ENCODE measurements at regions not wholly inside any gene's neighbourhood (a gene's known extent, or its start where the extent isn't known, plus 50 kb on each side); places are given as distances from the start of the nearest gene placed in this dataset.

DNA sequence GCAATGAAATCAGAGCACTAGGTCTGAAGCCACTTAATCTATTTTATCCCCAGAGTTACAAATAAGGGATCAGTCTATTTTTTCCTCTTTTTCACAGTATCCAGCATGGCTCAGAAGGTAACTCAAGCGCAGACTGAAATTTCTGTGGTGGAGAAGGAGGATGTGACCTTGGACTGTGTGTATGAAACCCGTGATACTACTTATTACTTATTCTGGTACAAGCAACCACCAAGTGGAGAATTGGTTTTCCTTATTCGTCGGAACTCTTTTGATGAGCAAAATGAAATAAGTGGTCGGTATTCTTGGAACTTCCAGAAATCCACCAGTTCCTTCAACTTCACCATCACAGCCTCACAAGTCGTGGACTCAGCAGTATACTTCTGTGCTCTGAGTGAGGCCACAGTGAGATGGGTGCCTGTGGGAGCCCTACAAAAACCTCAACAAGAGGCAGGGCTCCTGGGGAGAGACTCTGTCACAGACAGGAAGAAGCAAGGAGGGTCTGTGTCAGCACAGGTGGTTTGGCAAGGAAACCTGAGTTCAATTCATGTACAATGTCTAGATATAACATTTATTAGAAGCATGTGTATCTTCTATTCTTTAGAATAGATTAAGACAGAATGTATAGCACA, 334.3 kb upstream of the OR4E1 start:
- intact Hi-C loops (cut with micrococcal nuclease; ENCODE audit: unreplicated experiment), result no loop called here
- H3K9me3 Mint-ChIP-seq (ENCODE audit: low read depth, unreplicated experiment), result no peaks in the 10 kb centered on the region
- peaks cover 5% of the 10 kb centered on the region for H3K4me1 Mint-ChIP-seq (ENCODE audit: low read depth, unreplicated experiment)
- H3K27ac Mint-ChIP-seq (ENCODE audit: unreplicated experiment), result no peak overlapping the region
- H3K4me3 Mint-ChIP-seq (ENCODE audit: low read depth, unreplicated experiment), result no peak overlapping the region
- no peak for DNase-seq
- H3K27me3 Mint-ChIP-seq (ENCODE audit: unreplicated experiment), result peaks cover 33% of the 10 kb centered on the region
- CTCF ChIA-PET, result interaction anchor here (0.5 kb wide), 1 partner anchor 436 kb away, joined by 3 read pairs; no protein-coding TSS in a partner anchor
- BruUV-seq (replicated peaks), result no TSS peak
- TF ChIP-seq, protein P1, sequence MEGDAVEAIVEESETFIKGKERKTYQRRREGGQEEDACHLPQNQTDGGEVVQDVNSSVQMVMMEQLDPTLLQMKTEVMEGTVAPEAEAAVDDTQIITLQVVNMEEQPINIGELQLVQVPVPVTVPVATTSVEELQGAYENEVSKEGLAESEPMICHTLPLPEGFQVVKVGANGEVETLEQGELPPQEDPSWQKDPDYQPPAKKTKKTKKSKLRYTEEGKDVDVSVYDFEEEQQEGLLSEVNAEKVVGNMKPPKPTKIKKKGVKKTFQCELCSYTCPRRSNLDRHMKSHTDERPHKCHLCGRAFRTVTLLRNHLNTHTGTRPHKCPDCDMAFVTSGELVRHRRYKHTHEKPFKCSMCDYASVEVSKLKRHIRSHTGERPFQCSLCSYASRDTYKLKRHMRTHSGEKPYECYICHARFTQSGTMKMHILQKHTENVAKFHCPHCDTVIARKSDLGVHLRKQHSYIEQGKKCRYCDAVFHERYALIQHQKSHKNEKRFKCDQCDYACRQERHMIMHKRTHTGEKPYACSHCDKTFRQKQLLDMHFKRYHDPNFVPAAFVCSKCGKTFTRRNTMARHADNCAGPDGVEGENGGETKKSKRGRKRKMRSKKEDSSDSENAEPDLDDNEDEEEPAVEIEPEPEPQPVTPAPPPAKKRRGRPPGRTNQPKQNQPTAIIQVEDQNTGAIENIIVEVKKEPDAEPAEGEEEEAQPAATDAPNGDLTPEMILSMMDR (IDR thresholded peaks at IDR 0.05; ENCODE audit: unreplicated experiment), result no peak
- no peaks in the 10 kb centered on the region for H3K36me3 Mint-ChIP-seq (ENCODE audit: insufficient read depth, unreplicated experiment)

GRCh38 chr14:22007363-22007762, 333.7 kb upstream of the OR4E1 start:
- peaks cover 33% of the 10 kb centered on the region for H3K27me3 Mint-ChIP-seq (ENCODE audit: unreplicated experiment)
- H3K4me1 Mint-ChIP-seq (ENCODE audit: low read depth, unreplicated experiment), result peaks cover 10% of the 10 kb centered on the region
- H3K27ac Mint-ChIP-seq (ENCODE audit: unreplicated experiment), result no peak overlapping the region
- TF ChIP-seq, protein P1 (IDR thresholded peaks at IDR 0.05; ENCODE audit: unreplicated experiment), result no peak
- CTCF ChIA-PET, result interaction anchor here (0.5 kb wide), 1 partner anchor 436 kb away, joined by 3 read pairs; no protein-coding TSS in a partner anchor
- DNase-seq, result no peak
- no peak overlapping the region for H3K4me3 Mint-ChIP-seq (ENCODE audit: low read depth, unreplicated experiment)
- H3K36me3 Mint-ChIP-seq (ENCODE audit: insufficient read depth, unreplicated experiment), result no peaks in the 10 kb centered on the region
- intact Hi-C loops (cut with micrococcal nuclease; ENCODE audit: unreplicated experiment), result no loop called here
- no peaks in the 10 kb centered on the region for H3K9me3 Mint-ChIP-seq (ENCODE audit: low read depth, unreplicated experiment)
- no TSS peak for BruUV-seq (replicated peaks)

DNA sequence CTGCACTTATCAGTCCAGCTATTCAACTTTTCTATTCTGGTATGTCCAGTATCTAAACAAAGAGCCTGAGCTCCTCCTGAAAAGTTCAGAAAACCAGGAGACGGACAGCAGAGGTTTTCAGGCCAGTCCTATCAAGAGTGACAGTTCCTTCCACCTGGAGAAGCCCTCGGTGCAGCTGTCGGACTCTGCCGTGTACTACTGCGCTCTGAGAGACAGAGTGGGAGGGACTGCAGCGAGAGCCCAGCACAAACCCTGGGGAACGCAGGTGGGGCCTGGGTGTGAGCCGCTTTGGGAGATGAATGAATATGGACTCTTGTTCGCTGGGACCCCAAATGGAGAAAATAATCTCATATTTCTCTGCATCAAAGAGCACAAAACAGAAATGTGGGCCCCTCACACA, 329.8 kb upstream of the OR4E1 start:
- TF ChIP-seq, protein P1 (IDR thresholded peaks at IDR 0.05; ENCODE audit: unreplicated experiment), result no peak
- CTCF ChIA-PET, result interaction anchor here (1.1 kb wide), 1 partner anchor 37 kb away, joined by 3 read pairs; no protein-coding TSS in a partner anchor
- Mint-ChIP-seq H3K27me3 (ENCODE audit: unreplicated experiment) (no peaks in the 10 kb centered on the region), H3K9me3 (ENCODE audit: low read depth, unreplicated experiment) (no peaks in the 10 kb centered on the region), H3K27ac (ENCODE audit: unreplicated experiment) (no peak overlapping the region), H3K4me1 (ENCODE audit: low read depth, unreplicated experiment) (peaks cover 15% of the 10 kb centered on the region), H3K4me3 (ENCODE audit: low read depth, unreplicated experiment) (no peak overlapping the region), H3K36me3 (ENCODE audit: insufficient read depth, unreplicated experiment) (no peaks in the 10 kb centered on the region)
- intact Hi-C loops (cut with micrococcal nuclease; ENCODE audit: unreplicated experiment), result no loop called here
- no TSS peak for BruUV-seq (replicated peaks)
- no peak for DNase-seq

GRCh38 chr14:22002860-22003284, 329.3 kb upstream of the OR4E1 start:
- Mint-ChIP-seq H3K27me3 (ENCODE audit: unreplicated experiment) (peaks cover 4% of the 10 kb centered on the region), H3K9me3 (ENCODE audit: low read depth, unreplicated experiment) (no peaks in the 10 kb centered on the region), H3K27ac (ENCODE audit: unreplicated experiment) (no peak overlapping the region), H3K4me1 (ENCODE audit: low read depth, unreplicated experiment) (peaks cover 15% of the 10 kb centered on the region), H3K36me3 (ENCODE audit: insufficient read depth, unreplicated experiment) (no peaks in the 10 kb centered on the region), H3K4me3 (ENCODE audit: low read depth, unreplicated experiment) (no peak overlapping the region)
- DNase-seq, result peak; percentile 39
- TF ChIP-seq, protein P1 (IDR thresholded peaks at IDR 0.05; ENCODE audit: unreplicated experiment), result no peak
- intact Hi-C loops (cut with micrococcal nuclease; ENCODE audit: unreplicated experiment), result no loop called here
- BruUV-seq (replicated peaks), result no TSS peak
- CTCF ChIA-PET, result interaction anchor here (0.9 to 1.2 kb wide), 3 partner anchors 18 to 37 kb away, joined by 3 read pairs; no protein-coding TSS in a partner anchor

All from Calu3 (cell line).